ENCODE measurements at regions not wholly inside any gene's neighbourhood (a gene's known extent, or its start where the extent isn't known, plus 50 kb on each side); places are given as distances from the start of the nearest gene placed in this dataset.

DNA sequence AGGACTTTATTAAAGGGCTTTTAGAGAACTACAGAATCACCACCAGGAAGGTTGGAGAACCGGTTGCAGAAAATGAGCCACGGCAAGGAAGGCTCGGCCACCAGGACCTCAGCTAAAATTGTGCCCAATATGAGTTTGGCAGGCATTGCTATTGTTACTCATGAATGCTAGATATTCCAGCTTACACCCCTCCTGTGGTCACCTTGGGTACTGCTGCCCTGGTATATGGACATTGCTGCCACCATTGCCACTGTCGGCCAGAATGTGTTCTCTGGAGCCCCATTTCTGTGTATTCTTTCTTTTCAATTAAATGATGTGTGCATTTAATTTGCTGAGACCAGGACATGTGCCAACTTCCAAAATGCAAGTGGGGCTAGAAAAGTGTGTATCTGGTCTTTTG, 626.7 kb upstream of the BOD1L1 start:
- TF ChIP-seq, protein P1, sequence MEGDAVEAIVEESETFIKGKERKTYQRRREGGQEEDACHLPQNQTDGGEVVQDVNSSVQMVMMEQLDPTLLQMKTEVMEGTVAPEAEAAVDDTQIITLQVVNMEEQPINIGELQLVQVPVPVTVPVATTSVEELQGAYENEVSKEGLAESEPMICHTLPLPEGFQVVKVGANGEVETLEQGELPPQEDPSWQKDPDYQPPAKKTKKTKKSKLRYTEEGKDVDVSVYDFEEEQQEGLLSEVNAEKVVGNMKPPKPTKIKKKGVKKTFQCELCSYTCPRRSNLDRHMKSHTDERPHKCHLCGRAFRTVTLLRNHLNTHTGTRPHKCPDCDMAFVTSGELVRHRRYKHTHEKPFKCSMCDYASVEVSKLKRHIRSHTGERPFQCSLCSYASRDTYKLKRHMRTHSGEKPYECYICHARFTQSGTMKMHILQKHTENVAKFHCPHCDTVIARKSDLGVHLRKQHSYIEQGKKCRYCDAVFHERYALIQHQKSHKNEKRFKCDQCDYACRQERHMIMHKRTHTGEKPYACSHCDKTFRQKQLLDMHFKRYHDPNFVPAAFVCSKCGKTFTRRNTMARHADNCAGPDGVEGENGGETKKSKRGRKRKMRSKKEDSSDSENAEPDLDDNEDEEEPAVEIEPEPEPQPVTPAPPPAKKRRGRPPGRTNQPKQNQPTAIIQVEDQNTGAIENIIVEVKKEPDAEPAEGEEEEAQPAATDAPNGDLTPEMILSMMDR (IDR thresholded peaks at IDR 0.05): peak in 1 of 2 donors; percentile 67
- TF ChIP-seq POLR2A (IDR thresholded peaks at IDR 0.05): no peak
- TF ChIP-seq EP300 (IDR thresholded peaks at IDR 0.05): no peak
